HG02973 (cell line): ENCODE measurements at regions not wholly inside any gene's neighbourhood (a gene's known extent, or its start where the extent isn't known, plus 50 kb on each side); places are given as distances from the start of the nearest gene placed in this dataset.
"Not testable (repeated sequence)": the region's sequence is repeated elsewhere in the genome, so short reads cannot be mapped to it uniquely, and the experiment has no call there.

Experiments
- ATAC-seq: cut with Tn5 transposase; IDR thresholded peaks from one replicate; pipeline ENCODE4 v1.9.1; 2021; ENCODE audit warnings: moderate library complexity; ENCODE audit not compliant: unreplicated experiment

DNA sequence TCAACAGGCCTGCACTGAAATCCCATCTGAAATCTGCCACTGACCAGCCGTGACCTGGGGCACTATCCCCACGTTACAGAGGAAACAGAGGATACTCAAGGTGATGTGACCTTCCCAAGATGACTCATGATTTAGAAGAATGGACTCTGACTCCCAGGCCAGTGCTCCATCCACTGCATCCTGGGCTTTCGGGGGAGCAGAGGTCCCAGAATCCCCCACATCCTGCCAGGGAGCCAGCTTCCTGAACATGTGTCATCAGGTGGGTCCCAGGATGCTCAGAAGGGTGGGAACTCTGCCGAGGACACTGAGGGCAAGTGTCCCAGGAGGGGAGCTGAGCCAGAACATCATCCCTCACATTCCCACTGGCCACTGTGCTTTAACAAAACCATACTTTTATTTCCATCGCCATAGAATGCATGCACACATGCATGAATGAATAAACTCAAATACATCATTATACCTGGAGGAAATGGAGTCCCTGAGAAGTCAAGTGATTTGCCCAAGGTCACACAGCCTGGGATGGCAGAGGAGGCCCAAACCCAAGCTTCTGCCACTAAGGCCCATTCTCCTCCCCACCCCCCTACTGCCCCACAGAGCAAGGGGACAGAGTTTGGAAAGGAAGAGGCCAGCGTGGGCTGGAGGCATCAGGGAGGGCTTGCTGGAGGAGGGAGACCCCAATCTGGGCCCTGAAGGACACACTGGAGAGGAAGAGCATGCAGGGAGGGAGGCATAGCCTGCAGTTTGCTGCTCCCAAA is 189.4 kb downstream of the MATN1 start:
- no peak for ATAC-seq

DNA sequence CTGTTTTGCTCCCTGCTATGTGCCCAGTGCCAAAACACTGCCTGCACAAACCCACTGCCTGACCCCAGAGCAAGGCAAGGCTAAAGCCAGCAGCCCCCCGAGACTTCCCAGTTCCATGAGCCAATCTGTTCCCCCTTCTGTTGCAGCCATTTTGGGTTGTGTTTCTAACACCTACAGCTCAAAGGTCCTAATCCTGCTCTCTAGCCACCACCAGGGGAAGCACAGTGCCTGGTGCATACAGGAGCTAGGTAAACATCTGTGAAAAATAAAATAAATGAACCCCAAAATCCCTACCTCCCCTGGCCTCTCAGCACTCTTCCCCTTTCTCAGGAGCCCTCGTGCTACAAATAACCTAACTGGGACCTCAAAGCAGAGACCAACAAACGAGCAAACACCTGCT is 190.2 kb downstream of the MATN1 start:
- no peak for ATAC-seq

DNA sequence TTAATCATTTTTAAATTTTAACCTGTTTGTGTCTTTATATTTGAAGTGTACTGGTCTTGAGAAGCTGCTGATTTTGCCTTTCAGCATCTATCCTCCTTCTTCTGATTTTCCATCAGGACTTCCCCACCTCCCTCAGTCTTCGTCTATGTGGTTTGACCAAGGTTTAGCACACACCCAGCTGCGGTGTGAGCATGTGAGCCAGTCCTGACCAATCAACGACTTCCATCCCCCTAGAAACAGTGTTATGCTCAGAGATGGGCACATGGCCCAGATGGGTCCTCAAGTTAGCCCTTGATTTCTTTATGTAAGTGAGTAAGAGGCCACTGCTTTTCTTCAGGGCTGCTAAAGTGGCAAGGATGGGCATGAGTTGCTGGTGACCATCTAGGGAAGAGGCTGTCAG is 190.8 kb downstream of the MATN1 start:
- no peak for ATAC-seq

DNA sequence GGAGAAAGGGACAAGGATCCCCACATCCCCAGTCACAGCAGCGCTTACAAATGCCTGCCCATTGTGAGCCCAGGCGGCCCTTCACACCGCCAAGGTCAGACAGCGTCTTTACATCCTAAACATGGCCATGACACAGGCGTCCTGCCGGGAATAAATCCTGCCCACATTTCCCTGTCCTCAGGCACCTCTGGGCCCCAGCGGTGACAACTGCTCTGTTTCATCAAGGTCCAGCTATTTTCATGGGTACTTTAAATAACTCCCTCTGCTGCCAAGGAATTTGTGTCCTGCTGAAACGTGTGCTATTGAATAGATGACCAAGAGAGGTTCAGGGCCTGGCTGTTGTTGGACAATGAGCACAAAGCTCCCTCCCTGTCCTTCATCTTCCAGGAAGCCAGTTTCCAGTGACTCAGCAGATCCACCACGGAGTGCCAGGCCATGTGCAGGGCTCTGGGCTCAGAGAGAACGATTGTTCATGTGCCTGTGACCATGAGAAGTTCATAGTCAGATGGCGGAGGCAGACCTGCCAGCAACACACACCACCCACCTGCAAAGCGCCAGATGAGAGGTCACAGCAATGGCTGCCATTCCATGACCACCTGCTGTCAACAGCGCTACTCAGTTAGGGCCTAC is 195.8 kb downstream of the MATN1 start:
- ATAC-seq: no peak

DNA sequence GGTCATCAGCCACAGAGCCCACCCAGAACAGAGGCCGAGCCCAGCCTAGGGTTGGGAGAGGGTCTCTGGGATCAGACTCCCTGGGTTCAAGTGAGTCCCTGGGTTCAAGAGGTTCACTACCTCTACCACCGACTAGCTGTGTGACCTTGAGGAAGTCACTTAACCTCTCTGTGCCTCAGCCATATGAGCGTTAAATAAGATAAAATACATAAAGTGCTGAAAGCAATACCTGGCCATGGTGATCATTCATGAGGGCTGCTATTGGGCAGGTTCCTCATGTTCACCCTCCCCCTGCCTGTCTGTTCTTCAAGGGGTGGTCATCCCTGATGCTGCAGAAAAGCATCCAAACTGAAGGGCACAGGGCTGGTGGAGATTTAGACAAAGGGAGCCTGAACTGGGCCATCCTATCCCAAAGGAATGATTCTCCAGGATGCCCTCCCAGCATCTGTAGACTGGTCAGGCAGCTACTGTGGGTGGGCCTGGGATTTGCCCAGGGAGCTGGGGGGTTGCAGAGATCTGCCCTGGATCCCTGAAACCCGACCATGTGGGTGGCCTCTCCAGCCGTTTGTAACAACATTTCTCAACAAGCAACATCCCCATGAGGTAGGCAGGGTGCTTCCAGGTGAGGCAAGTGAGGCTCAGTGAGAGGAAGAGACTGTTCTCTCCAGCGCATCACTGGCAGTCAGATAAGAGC is 196.6 kb downstream of the MATN1 start:
- ATAC-seq: no peak

DNA sequence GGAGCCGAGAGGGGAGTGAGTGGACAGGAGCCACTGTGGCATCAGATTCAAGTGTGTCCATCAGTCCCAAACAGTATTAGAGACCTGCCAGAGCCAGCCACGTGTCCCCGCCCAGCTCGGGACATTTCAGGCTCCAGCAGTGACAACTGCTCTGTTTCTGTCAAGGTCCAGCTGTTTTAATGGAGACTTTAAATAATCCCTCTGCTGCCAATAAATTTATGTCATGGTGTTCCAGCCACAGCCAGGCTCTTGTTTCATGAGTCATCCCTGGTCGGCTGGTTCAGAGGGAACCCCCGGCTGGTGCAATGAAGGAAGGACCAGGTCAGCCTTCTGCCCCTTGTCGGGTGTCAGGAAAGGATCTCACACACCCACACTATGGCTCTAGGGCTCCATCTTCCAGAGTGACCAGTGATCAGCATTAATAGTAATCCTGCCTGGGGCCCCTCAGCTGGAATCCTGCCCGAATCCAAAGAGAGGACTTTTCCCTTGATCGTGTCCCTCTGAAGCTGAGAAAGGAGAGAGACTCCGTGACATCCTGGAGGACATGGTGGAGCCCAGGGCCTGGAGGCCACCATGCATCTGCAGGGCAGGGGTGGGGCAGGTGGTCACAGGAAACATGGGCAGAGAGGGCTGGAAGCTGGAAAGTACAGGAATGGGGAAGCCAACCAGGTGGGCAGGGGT is 197.3 kb downstream of the MATN1 start:
- no peak for ATAC-seq

DNA sequence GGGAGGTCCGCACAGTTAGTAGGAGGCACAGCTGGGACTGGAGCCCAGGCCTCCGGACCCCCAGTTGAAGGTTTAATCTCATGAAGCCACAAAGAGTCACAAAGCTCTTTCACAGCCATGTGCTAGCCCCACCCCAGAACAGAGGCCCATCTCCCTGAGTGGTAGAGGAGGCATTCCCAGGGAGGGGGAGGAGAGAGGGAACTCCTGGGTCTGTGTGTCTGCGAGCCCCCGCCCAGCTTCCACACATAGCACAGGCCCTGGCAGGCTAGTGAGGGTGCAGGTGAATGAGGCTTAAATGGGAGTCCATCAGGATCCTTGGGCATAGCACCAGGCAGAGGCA is 197.8 kb downstream of the MATN1 start:
- ATAC-seq: no peak

DNA sequence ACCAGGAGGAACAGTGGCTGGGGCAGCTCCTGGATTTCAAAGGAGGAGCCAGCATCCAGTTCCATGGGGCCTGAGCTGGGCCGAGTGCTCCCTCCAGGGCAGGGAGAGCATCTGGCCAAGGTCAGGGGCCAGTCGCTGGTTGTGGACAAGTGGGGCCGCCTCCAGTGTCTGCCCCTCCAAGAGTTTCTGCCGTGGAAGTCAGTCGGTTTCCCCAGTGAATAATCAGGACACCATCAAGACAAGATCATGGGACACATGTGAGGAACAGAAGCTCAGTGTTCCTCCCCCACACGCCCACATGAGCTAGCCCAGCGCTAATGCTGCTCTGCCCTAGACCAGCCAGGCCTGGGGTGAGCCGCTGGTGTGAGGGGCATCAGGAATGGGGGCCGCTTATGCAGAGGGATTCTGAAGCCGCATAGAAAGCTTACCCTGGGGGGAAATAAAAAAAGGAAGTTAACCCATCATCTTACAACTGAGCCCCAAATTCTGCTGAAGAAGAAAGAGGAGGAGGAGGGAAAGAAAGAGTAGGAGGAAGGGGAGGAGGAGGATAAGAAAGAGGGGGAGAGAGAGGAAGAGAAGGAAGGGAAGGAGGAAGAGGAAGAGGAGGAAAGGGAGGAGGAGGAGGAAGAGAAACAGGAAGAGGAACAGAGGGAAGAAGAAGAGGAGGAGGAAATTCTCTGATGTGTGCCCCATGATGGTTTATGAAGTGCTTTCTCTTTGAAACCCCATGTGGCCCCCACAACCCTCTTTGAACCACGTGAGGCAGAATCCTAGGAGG is 198.4 kb downstream of the MATN1 start:
- ATAC-seq: no peak

DNA sequence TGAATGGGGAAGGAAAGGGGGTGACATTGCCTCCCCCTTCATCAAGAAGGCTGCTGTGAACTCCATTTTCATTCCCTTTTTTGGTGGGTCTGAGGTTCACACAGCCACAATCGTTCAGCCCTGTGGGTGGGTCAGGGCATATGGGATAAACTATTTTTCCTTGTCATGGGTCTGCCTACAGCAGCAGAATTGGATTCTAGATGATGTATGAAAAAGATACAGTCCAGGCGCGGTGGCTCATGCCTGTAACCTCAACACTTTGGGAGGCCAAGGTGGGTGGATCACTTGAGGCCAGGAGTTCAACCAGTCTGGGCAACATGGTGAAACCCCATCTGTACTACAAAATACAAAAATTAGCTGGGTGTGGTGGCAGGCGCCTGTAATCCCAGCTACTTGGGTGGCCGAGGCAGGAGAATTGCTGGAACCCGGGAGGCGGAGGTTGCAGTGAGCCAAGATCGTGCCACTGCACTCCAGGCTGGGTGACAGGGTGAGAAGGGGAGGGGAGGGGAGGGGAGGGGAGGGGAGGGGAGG is 199.3 kb downstream of the MATN1 start:
- not testable (repeated sequence) for ATAC-seq

DNA sequence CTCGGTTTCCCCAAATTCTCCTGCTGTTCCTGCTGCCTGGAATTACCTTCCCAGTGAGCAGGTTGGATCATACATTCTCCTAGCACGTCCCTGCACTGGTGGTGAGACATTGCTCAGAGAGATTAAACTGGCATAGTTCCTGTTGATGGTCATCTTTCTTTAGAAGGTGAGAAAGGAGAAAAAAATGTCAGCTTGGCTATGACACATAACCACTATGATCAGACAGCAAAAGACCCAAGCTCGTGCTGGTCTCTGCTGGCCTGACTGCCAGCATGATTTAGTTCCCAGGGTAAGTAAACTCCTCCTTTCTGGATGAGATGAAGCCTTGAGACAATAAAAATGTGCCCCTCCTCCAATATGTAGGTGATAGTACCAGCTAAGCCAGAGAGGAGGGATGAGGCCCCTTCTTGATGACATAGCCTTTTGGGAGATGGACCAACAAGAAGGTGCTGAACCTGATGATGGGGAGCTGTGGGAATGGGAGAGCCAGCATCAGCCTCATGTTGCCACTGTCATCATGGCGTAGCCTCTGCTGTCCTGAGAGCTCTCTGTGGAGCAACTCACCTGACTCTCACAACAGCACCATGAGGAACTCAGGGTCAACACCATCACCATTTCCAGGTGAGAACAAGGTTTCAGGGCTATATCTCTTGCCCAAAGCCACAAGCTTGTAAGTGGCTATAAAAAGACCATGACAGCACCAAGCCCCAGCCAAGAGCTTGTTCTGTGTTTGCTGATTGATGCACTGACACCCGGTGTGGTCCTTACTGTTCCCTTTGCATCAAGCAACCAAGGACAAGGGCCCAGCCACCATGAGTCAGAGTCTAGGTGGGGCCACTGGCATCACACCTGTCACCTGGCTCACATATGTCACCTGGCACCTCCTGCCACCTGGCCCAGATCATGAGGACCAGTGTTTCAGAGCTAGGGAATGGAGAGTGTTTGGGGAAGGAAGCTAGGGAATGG is 200.0 kb downstream of the MATN1 start:
- ATAC-seq: no peak

DNA sequence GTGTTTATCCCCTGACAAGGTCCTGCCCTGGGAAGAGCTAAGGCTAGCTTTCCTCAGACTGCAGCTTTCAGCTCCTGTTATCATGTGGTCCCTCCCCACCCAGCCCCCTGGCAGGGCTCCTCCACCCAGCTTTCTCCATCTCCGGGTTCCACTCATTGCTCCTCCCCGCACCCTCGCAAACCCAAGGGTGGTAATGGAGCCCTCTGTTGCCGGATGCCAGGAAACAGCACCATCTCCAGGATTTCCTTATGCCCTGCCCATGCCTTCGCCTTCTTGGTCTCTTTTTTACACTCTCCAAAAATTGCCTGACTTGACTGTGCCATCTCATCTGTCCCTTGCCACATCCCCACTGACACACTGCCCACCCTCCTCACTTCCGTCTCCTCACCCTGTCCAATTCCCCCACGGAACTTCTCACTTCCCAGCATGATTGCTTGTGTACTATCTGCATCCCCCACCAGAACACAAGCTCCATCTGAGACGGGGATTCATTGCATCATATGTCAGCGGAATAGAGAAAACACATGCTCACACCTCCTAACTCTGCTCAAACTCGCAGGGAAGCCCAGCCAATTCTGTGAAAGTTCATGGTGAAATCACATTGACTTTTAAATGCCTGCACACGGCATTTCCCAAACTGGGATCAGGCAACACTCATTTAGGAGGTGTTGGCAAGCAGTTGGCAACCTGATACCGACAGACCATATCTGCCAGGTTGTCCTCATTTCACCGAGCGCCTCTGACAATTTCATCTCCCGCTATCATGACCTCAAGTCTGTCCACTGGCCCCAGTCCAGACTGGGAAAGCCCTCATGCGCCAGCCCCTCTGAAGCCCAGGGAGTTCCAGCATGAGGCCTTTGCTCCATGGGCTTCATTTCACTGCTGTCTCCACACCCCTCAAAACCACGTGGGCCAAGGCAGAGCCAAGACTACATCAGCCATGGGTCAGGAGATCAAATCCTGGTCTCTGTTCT is 201.1 kb downstream of the MATN1 start:
- no peak for ATAC-seq

DNA sequence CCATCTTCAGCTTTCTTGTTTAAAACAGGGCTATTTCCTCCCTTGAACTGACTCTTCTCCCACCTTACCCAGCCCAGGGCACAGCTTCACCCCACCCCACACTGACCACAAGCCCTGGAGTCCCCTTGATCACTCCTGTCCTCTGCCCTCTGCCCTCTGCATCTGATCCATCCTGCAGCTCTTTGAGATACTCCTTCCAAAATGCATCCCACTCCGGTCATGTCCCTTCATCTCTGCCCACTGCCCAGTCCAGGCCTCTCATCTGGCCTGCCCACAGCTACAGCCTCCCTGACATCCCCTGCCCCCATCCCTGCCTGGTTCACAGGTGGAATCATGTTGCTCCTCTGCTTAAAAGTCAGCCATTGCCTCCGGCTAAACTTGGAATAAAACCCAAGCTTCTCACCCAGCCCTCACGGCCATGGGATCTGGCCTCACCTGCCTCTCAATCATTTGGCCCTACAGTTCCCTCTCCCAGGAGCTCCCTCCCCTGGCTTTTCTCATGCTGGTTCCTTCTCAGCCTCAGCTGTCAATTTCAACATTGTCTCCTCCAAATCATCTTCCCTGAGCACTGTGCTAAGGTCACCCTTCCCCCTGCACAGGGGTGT is 202.0 kb downstream of the MATN1 start:
- no peak for ATAC-seq

DNA sequence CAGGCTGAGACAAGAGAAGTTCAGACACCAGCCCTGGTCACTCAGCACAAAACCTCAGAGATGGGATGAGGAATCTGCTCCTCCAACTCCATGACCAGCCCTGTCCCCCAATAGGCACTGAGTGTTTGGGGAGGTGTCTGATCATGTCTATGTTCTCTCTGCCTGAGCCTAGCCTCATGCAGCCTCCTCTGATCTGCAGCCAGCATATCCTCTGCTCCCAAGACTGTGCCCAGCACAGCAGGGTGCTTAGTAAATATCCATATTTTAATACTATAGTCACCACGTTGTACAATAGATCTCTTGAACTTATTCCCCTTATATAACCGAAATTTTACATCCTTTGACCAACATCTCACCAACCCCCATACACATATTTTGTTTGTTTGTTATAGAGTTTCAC is 202.9 kb downstream of the MATN1 start:
- no peak for ATAC-seq

DNA sequence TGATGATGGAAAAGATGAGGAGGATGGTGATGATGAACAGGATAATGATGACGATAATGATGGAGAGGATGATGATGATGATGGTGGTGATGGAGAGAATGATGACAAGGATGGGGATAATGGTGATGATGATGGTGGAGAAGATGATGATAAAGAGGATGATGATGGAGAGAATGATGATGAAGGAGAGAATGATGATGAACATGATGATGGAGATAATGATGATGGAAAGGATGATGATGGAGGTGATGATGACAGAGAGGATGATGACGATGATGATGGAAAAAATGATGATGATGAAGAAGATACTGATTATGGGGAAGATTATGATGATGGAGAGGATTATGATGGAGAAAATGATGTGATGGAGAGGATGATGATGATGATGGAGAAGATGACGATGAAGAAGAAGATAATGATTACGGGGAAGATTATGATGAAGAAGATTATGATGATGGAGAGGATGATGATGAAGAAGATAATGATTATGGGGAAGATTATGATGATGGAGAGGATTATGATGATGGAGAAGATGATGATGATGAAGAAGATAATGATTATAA is 204.1 kb downstream of the MATN1 start:
- ATAC-seq: no peak

DNA sequence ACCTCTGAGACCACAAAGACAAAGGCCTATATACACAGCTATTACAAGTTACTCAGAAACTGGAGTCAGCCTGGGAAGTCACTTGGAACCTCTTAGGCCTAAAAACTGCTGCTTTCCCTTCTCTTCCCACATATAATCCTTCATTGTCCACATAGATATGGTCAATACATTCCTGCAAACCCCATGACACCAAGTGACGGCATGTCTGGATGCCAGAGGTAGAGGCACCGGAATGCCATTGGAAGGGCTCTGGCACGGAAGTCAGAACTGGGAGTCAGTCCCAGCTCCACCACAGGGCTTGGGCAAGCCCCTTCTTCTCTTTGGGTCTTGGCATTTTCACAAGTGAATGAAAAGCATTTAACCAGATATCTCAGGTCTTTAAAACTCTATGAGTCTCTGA is 204.7 kb downstream of the MATN1 start:
- ATAC-seq: no peak

DNA sequence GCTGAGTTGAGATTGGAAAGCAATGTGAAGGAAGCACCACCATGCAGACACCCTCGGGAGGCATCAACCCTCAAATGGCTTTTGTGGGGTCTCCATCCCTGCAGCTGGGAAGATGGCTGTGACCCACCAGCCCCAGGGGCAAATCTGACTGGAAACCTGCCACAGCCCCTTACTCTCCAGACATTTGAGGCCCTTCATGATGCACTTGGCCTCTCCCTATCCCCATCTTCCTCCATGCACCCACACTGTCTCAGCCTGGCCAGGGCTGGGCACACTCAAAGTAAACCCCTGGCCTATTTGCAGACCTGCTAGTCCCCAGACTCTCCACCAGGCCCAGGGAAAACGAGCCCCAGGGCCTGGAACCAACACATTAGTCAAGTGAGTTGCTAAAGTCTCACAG is 205.2 kb downstream of the MATN1 start:
- no peak for ATAC-seq

DNA sequence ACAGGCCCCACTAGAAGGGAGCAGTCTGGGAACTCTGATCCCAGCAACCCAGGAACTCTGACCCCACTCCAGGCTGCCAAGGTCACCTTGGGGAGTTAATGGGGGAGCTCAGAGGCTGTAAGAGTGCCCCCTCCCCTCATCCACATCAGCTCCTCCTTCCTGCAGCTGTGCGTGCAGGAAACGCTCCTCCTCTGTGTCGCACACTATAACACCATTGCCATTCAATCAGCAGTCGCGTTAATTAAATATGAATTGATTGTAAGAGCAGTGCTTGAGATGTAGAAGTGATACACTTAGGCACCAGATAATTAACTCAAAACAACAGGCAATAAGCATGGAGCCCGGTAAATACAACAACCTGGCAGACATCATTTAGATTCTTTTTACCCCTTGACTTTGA is 205.7 kb downstream of the MATN1 start:
- not testable (repeated sequence) for ATAC-seq

DNA sequence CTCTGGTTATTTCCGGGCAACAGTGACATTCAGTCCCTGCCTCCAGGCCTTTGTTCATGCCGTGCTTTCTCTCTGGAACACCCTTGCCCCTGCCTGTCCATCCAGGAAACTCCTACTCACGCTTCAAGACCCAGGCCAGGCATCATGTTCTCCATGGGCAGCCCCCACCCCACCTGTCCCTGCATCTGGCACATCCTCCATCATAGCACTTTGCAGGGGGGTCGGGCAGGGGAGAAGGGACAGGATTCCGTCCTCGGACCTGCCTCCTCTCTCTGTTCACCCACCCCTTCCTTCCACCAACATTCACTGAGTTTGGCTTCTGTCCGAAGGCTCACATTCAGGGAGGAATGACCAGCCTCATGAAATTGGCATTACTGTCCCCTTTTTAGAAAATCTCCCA is 206.1 kb downstream of the MATN1 start:
- ATAC-seq: not testable (repeated sequence)
